Umbilical cord (tissue), 1 donor: ENCODE measurements at regions not wholly inside any gene's neighbourhood (a gene's known extent, or its start where the extent isn't known, plus 50 kb on each side); places are given as distances from the start of the nearest gene placed in this dataset.
"Not testable (repeated sequence)": the region's sequence is repeated elsewhere in the genome, so short reads cannot be mapped to it uniquely, and the experiment has no call there.

Experiments
- DNase-seq: peaks from one replicate; pipeline ENCODE4 v3.0.0-alpha.2; 2015; ENCODE audit warnings: low spot score

DNA sequence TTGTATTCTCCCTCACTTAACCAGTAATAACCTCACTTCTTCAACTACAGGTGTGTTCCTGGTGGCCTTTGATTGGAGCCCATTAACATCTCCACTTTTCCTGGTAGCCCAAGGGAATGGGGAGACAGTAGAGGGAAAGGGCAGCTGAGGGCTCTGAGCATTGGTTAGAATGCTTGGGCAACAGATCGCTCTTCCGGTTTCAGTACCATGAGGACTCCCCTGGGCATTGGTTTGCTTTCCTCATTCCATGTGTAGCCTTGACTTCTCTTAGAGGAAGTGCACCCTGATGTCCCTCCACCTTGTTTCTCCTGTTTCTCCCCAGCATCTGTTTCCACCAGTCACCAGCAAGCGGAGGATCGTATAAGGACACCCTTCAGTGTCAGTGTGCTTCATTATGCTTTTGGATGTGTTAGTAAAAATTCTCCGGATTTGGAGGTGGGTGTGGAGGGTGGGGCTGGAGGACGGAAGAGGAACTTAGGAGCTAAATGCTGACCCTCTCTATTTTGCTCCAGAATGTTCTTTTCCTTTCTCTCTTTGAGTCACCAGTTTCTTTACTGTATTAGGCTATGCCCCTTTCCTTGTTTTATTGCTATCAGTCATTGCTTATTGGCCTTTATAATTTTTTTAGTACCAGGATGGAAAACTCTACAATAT is 50.6 kb upstream of the ZNG1B start:
- not testable (repeated sequence) for DNase-seq

DNA sequence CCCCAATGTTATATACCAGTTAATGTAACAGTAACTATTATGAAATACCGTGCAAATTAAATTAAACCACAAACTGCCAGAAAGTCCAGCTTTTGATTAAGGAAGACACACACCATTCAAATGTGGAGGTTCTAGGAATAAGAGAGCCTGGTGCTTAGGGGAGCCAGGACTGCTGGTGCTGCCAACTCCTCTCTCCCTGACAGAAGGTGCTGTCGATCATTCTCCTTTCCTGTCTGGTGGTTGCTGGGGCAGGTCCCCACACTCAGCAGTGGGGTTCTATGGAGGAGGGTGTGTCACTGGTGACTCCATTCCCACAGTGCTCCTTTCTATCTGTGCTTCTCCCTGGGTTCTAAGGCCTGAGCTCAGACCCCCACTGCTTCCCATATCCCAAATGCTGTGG is 57.9 kb upstream of the ZNG1B start:
- DNase-seq, result not testable (repeated sequence)

DNA sequence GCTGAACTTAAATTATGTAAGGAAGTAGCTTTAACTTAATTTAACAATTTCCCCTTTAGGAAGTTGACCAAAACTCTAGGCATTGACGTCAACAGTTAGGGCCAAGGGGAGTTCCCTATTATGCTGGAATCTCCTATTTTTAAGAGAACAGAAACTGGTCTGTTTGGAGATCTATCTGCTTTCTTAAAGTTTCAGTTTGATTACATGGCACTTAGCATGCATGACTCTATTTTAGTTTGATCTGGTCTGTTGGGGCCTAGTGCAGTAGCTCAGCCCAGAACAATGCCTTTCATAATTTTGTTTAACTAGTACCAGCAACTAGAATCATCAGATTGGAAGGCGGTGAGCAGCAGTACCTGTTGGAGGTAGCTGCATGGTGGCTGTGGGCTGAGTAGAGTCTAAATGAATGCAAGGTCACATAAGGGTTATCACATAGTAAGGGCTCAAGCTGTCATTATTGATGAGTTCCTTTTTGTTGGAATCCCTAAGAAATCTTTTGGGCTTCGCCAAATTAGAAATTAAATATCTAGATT is 60.5 kb upstream of the ZNG1B start:
- DNase-seq, result peak; percentile 35

DNA sequence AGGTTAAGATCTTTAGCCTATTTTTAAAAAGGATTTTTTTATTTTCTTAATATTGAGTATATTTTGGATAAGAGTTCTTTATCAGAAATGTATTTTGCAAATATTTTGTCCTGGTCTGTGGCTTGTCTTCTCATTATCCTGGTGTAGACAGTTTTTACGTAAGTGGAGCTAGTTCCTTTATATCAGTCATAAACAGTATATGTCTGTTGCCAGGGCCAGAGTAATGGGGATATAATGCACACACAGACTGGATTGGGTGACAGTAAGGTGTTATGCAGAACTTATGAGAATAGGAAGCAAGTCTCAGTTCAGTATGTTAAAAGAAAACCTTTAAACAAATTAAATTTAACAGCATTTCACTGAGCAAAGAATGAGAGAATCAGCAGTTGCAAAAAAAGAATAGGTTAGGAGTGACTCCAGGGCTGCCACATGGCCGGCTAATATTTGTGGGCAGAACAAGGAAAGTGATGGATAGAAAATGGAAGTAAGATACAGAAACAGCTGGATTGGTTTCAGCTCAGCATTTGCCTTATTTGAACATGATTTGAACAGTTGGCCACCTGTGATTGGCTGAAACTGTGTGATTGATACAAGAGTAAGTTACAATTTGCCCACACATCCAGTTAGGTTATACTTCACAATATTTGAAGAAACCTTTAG is 61.1 kb upstream of the ZNG1B start:
- no peak for DNase-seq

DNA sequence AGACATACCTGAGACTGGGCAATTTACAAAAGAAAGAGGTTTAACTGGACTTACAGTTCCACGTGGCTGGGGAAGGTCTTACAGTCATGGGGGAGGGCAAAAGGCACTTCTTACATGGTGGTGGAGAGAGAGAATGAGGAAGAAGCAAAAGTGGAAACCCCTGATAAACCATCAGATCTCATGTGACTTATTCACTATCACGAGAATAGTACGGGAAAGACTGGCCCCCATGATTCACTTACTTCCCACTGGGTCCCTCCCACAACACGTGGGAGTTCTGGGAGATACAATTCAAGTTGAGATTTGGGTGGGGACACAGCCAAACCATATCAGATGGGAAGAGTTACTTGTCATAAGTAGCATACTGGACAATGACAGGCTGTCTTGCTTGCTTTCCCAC is 62.6 kb upstream of the ZNG1B start:
- DNase-seq, result not testable (repeated sequence)

DNA sequence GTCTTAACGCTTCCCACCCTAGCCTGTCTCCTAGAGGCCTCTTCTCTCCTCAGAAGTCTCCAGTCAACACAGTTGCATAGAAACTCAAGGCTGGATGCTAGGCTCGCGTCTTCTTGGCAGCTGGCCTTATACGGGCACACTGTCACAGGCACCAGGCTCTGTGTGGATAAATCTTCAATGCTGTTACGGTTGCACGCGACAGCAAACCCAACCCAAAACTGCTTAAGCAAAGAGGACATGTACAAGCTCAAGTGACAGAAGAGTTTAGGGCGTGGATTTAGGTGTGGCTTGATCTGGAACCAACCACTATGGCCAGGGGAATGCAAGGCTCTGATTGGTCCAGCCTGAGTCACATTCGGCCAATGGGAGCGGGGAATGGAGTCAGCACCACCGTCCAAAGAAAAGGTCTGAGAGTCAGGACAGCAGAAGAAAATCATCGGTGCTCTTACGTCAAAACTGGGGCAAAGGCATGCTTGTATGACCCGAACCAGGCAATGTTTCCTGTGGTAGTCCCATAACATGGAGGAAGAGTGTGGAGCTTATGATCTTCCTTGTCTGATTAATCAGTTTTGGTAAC is 65.1 kb upstream of the ZNG1B start:
- not testable (repeated sequence) for DNase-seq

DNA sequence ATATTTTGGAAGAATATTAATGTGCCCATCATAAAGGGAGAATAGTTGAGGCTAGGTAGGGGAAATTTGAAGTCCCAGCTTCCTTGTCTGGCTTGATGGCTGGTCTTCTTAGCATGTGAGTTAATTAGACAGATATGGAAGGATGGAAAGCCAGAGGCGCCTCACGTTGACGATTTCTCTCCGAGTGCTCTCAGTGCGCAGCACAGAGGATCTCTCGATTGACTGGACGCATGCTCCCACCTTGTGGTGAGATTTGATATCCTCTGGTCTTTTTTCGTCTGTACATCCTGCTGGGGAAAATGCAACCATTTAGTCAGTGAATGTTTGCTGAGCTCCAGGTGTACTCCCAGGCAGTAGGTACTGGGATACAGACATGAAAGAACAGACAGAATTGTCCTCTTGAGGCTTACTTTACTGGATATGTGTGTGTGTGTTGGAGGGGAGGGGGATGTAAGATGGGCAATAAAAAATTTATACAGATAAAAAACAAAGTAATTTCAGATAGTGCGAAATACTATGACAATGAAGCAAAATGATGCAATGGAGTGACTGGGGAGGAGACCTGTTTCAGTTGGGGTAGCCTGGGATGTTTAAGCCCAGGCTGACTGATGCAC is 66.9 kb upstream of the ZNG1B start:
- peak; percentile 82 for DNase-seq

DNA sequence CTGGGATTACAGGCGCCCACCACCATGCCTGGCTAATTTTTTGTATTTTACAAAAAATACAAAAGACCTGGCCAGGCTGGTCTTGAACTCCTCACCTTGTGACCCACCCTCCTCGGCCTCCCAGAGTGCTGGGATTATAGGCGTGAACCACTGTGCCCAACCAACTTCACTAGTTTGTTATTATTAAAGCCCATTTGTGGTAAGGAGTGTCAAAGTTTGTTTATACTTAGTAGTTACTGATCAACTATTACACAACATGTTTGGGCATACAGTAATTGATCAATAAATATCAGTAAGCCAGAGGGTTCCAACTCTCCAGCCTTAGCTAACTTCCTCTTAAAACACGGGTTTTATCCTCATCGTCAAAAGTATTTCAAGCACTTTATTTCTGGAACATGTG is 67.5 kb upstream of the ZNG1B start:
- DNase-seq, result no peak

DNA sequence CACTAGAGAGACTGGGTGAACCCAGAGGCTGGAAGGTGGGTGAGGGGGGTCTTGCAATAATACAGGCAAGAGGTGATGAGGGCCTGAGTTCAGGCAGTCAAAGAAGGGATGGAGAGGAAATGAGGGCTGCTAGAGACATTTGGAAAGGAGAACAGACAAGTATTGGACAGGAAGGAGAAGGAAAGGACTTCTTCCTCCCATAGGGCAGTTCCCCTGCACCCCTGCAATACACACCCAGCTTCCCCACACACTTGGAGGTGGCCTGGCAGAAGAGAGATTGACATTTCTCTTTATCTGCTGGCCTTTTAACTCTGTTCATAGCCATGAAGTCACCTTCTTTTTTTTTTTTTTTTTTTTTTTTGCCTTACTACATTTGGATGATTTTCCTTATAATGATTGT is 68.9 kb upstream of the ZNG1B start:
- not testable (repeated sequence) for DNase-seq

DNA sequence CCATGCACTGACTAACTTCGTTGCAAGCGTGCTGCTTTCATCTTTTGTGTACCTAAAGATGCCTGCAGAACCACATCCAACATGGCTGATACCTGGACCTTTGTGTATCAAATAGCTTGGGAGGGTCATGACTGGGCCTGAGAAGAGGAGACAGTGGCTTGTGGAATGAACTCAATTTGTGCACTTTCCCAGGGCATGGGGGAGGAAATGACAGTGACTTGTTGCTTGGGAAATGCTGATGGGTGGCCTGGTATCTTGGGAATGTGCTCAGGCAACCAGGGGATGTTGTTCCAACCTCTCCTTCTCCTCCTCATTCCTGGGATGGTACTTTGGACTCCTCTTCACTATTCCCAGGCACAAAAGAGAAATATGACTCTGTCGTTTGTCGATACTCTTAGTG is 70.7 kb upstream of the ZNG1B start:
- DNase-seq, result not testable (repeated sequence)

DNA sequence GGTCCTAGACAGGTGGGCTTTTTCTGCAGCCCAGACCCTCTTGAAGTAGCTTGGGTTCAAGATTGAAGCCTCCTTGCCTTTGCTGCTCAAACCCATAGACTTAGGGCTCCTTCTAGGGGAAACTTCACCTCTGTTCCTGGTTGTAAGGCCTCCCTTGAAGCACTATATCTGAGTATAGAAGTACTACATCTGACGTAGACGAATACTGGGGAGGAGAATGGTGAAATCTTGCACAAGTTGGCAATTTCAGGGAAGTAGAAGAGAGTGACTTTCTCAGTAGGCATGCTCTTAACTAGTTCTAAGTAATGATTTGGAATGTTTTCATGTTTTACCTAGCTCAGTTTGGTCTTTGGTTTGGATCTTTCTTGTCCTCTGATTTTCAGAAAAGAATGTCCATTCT is 71.7 kb upstream of the ZNG1B start:
- not testable (repeated sequence) for DNase-seq

DNA sequence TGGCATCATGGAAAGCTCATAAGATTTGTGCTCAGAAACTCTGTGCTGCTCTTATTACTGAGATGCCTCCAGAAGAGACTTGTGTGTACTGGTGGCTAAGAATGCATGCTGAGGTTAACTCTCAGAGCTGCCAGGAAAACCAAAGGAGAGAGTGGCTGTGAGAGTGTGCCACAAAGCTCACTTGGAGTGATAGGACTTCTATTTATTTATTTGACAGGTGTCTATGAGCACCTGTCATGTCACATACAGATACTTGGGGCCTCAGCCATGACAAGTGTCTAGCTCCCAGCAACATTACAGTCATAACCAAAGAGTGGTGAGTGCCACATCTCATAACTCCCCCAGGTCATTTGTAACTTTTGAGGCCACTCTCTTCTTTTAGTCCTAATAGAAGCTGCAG is 72.2 kb upstream of the ZNG1B start:
- DNase-seq, result not testable (repeated sequence)

DNA sequence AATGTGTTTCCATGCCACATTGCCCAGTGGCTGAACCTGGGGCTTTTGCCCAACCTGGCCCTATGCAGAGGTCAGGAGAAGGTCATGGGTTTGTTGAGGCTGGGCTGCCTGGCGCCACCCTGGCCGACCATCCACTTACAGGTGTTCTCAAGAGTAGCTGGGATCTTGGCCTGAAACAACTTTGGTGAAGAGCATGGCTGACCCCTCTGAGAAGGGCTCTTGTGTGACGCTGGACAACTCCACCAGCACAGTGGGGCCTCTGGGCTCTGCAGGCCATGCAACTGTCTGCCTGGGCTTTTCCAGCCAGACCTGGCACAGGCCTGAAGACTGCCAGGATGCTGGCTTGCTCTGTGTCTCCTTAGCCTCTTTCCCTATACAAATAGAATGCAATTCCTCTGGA is 76.4 kb upstream of the ZNG1B start:
- no peak for DNase-seq

DNA sequence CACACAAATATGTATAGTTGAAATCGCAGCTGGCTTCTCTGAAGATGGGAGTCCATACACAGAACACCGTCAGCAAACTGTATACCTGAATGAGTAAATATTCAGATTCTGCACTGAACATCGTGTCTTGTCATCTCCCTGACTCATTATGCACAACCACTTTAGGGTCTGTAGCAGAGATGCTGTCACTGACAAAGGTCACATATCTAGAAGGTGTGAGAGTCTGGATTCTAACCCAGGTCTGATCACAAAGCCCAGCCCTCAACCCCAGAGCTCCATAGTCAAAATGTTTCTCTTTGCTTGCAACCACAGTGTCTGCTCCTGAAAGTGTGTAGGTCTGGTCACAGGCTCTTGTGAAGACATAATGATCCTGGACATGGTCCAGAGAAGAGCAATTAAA is 78.3 kb upstream of the PAX8 start:
- no peak for DNase-seq

DNA sequence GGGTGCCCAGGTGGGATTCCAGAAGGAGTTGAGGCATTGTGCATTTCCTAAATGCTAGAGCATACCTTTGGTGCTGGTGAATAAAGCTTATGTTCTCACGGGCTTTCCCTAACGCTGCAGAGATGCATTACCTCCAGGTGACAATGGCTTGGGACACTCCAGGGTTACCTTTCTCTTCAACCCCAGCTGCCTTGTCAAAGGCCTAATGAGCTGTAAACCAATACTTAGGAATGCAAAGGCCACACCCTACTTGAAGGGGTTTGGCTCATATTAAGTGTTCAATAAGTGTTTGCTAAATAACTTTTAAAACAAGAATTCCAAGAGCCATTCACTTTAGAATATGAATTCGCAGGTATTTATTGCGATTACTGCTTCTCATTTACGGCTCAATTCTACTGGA is 77.6 kb upstream of the PAX8 start:
- DNase-seq, result not testable (repeated sequence)

DNA sequence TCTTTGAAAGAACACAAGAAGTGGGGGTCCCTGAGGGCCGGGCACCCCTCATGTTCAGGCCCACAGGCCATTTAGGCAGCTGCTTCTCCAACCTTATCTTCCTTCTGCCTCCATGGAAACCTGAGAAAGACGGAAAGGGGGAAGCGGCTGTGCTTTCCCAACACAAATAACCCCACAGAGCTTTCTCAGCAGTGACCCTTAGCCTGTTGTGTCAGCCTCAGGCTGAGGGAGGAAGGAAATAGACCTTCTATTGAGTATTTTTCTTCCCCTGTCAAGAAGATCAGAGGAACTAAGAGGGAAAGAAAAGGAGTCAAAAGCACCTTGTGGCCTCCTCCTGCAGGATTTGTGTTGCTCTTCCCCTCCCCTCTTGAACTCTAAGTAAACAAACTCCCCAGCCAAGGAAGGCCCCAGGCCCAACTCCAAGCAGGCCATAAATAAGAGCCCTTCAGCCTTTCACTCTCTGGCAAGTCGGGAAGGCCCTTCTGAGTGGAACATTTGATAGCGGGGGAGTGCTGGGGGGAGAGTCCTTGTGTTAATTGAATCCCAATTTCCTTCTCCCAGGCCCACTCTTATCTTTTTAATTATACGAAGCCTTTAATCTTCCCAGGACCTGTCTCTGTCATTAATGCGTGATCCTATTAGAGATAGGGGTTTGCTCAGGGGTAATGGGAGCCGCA is 76.8 kb upstream of the PAX8 start:
- not testable (repeated sequence) for DNase-seq

DNA sequence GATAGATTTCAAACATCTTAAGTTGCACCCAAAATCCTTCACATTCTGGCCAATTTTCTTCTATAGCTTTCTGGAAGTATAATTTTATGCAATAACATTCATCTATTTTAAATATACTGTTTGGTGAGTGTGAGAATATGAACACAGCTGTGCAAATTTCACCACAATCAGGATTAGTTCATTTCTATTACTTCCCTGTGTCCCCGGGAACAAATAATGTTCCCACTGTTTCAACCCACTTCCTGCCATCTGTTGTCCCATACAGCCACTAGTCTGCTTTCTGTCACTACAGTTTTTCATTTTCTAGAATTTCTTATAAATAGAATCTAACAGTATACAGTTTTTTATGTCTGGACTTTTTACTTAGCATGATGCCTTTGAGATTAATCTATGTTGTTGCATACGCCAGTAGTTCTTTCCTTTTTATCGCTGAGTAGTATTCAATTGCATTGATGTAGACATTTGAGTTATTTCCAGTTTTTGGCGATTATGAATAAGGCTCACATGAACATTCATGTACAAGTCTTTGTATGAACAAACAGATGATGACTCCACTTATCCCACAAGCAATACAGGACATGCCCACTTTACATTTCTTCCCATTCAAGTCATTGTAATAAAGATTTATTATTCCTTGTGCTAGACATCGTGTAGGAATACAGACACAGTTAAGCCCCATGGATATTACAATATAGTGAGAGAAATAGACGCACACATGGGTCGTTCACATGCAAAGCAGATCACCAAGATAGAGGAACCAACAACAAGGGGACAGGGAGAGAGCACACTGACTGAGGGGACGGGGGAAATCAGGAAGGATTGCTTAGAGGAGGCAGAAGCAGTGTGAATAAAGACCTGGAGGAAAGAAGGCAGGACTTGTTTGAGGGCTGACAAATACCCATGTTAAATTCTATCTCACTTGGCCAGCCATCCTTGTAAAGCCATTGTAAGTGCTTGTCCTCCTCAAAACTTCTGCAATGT is 72.9 kb upstream of the PAX8 start:
- DNase-seq, result no peak

DNA sequence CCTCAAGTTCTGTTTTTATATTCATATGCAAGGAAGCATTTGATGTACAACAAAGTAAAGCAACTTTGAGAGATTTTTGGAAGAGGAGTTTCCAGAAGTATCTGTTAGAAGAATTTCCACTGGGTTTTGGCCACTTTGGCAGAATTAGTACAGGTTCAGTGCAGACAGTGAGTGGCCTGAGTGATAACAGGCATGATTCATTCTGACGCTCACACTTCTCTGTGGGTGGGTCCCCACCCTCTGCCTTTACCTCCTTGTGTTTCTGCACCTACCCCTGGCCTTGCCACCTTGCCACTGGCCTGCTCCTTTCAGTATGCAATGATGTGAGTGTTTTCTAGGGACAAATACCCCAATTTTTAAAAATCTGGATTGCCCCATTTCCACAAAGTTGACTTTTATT is 65.1 kb upstream of the PAX8 start:
- not testable (repeated sequence) for DNase-seq

DNA sequence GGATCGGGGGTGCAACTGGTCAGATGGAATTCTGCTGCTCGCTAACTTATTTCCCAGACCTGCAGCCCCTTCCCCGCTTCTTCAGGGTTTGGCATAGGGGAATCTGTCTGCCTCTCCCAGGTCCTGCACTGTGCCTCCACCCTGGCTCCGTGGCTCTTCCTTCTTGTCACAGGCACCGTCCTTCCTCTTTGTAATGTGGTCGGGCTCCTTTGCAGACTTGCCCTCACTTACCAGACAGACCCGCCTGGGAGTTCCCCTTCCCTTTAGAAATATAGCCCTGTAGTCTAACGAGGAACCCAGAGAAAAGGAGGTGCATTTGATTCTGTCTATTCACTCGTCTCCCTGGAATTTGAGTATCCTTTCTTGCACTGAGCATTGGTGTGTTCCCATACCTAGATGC is 63.9 kb upstream of the PAX8 start:
- DNase-seq, result peak; percentile 17

DNA sequence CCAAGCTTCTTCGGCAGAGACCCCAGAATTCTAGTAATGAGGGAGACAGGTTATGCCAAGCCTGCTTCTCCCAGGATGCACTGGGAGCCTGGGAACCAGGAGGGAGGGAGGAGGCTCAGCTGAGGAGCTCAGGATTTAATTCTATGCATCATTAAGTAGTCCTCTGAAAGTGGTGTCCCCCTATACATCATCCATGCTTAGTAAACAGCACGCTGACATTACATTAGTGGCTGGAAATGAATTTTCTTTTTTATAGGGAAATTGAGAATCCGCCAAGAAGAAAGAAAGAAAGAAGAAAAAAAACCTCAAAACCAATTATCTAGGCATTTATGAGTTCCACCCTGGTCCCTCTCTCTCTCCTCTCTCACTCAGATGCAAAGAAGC is 63.1 kb upstream of the PAX8 start:
- not testable (repeated sequence) for DNase-seq
